HG02970 (cell line): ENCODE measurements at regions not wholly inside any gene's neighbourhood (a gene's known extent, or its start where the extent isn't known, plus 50 kb on each side); places are given as distances from the start of the nearest gene placed in this dataset.

Experiments used
- ATAC-seq: cut with Tn5 transposase; IDR thresholded peaks from one replicate; pipeline ENCODE4 v1.9.1; 2021; ENCODE audit warnings: mild to moderate bottlenecking, moderate library complexity, moderate number of reproducible peaks; ENCODE audit not compliant: unreplicated experiment, low FRiP score

DNA sequence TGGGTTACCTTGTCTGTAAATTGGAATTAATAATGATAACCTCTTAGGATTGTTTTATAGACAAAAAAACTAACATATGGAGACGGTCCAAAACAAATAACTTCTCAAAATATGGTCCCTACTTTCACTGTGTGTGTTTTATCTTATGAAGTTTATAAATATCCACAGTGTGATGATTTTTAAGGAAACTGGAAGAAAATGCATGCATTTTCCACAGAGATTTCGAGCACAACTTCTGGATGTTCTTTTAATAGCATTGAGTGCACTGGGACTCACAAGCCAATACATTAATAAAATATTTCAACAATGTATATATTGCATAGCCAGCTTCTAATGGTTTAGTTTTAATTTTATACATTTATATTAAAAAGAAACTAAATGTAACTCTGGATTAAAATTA is 87.9 kb upstream of the SPHKAP start:
- ATAC-seq, result no peak

DNA sequence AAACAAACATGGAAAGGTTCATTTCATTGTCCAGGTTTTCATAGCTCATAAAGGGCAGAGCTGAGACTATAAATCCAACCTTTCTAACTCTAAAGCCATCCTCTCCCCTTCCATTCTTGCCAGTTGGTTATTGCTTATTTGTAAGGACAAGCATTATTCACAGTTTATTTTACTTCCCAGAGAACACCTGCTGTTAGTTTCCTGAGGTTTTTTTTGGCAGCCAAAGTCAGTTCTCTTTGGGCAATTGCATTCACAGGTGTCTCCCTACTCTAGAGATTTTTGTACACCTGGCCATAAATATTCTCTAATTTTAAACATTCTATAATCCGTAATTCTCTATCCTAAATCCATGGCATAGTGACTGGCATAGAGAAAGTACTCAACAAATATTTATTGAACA is 87.3 kb upstream of the SPHKAP start:
- no peak for ATAC-seq

DNA sequence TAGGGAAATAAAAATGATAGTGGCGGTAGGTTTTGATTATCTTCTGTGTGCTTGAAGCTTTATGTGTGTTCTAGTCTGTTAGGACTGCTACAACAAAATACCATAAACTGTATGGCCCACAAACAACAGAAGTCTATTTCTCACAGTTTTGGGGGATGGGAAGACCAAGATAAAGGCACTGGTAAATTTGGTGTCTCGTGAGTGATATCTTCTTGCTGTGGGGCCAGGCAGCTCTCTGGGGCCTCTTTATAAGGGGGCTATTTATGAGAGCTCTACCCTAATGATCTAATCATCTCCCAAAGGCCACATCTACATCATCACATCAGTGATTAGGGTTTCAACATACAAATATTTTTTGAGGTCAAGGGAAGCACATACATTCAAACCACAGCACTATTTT is 86.8 kb upstream of the SPHKAP start:
- ATAC-seq, result no peak

GRCh38 chr2:228263156-228263555 is 81.7 kb upstream of the SPHKAP start:
- no peak for ATAC-seq

DNA sequence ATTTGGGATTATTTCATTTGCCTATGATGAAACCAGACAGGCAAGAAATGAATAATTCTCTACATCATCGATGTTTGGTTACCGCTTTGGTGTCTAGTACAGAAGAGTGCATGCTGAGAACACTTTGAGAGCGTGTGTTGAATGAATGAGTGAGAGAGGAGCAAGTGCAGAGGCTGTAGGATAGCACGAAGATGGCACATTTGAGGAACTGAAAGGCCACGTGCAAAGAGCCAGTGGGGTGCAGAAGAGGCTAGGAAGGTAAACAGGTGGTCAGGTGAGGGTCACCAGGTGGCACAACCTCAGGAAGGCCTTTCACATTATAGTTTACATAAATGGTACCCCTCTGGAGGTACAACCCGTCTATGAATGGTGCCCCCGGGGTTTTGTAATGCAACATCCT is 80.1 kb upstream of the SPHKAP start:
- no peak for ATAC-seq

GRCh38 chr2:228257379-228257778 is 75.9 kb upstream of the SPHKAP start:
- no peak for ATAC-seq

- ATAC-seq, result no peak
Observed at GRCh38 chr2:228253752-228254151, 72.3 kb upstream of the SPHKAP start.

DNA sequence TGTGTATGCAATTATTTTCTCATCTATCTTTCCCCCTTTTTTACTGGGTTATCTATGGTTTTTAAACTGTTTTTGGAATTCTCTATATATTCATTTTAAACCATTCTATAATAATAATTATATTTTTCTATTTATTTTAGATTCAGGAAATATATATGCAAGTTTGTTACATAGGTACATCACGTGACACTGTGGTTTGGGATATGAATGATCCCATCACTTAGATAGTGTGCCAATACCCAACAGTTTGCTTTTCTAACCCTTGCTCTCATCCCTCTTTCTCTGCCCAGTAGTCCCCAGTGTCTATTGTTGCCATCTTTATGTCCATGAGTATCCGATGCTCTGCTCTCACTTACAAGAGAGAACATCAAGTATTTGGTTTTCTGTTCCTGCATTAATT is 65.8 kb upstream of the SPHKAP start:
- no peak for ATAC-seq

- ATAC-seq, result no peak
Observed at GRCh38 chr2:228245601-228246000, 64.1 kb upstream of the SPHKAP start.

- no peak for ATAC-seq
Observed at GRCh38 chr2:228242591-228242990, 61.1 kb upstream of the SPHKAP start.

DNA sequence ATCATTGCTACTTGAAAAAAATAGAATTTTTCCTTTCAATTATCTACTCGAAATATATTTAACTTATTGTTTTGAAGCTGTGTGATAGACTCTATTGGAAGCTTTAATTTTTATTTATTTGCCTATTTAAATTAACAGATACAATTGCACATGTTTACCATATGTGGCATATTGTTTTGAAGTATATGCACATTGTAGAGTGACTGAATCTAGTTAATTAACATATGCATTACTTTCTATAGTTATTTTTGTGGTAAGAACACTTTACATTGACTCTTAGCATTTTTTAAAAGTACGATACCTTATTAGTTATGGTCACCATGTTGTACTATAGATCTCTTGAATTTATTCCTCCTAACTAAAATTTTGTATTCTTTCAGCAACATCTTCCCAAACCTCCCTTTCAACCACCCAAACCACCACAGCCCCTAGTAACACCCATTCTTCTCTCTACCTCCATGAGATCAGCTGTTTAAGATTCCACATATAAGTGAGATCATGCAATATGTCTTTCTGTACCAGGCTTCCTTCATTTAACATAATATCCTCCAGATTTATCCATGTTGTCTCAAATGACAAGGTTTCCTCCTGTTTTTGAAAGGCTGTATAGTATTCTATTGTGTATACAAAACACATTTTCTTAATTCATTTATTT is 58.5 kb upstream of the SPHKAP start:
- ATAC-seq, result no peak

DNA sequence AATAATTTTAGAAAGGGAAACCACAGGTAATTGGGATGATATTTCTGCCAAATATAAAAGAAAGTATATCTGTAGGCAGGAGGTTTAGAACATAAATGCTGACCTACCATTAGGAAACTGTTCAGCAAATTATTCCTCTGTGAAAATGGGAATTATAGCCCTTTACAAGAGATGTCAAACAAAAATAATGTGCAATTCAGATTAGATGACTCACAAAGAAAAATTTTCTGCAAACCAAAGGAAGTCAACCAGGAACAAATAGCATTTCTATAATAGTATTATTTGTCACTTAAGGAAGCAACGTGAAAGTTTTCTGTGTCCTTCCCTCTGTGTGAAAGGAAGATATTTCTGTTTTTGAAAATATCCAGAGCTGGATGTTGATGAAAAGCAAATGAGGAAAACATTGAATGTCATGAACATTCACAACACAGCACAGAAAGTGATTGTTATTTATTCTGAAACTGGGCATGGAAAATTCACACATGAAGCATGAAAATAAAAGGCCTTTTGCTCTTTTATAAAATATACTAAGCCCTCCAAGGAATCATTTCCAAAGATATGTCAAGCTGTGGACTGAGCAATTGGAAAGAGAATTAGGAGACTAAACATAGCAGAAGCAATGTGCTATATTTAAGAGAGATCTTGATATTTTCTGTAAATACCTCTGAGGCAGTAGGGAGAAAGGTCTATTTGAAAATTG is 57.9 kb upstream of the SPHKAP start:
- no peak for ATAC-seq
